DMS53 (cell line): ENCODE measurements at regions not wholly inside any gene's neighbourhood (a gene's known extent, or its start where the extent isn't known, plus 50 kb on each side); places are given as distances from the start of the nearest gene placed in this dataset.

ENCODE experiments used
- DNase-seq: peaks from one replicate; lab custom pipeline; 2025; lab: John Stamatoyannopoulos, UW

DNA sequence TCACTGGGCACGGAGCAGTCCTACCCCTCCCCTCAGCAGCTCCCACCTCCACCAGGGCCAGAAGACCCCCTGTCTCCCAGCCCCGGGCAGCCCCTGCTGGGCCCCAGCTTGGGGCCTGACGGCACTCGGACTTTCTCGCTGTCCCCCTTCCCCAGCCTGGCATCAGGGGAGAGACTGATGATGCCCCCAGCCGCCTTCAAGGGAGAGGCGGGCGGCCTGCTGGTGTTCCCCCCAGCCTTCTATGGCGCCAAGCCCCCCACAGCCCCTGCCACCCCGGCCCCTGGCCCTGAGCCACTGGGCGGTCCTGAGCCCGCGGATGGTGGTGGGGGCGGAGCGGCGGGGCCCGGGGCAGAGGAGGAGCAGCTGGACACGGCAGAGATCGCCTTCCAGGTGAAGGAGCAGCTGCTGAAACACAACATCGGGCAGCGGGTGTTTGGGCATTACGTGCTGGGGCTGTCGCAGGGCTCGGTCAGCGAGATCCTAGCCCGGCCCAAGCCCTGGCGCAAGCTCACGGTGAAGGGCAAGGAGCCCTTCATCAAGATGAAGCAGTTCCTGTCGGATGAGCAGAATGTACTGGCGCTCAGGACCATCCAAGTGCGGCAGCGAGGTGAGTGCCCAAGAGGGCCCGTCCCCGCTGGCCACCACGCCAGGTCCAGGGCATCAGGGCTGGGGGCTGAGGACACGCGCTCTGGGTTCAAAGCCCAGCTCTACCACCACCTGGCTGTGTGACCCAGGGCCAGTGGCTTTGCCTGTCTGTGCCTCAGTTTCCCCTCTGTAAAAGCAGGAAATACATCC is 58.6 kb downstream of the PHETA1 start:
- DNase-seq: no peak

DNA sequence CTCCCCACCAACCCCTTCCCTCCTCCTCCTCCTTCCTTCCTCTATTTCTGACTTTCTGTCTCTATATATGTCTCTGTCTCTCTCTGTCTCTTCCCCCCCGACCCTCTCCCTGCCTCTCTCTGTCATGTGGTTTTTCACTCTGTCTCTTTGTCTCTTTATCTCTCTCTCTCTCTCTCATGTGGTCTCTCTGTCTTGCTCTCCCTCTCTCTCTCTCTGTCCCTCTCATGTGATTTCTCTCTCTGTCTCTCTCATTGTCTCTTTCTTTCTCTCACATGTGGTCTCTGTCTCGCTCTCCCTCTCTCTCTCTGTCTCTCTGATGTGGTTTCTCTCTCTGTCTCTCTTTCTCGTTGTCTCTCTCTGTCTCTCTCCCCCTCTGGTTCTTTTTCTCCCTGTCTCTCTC is 59.3 kb downstream of the PHETA1 start:
- DNase-seq: no peak

- no peak for DNase-seq
Measured at GRCh38 chr12:111308473-111308872, 60.4 kb downstream of the PHETA1 start.

GRCh38 chr12:111304642-111305071 is 64.2 kb downstream of the PHETA1 start:
- peak; percentile 62 for DNase-seq

GRCh38 chr12:111303531-111303930 is 65.4 kb downstream of the PHETA1 start:
- DNase-seq: no peak

GRCh38 chr12:111298582-111299436 is 70.1 kb downstream of the PHETA1 start:
- DNase-seq: peak; percentile 60

DNA sequence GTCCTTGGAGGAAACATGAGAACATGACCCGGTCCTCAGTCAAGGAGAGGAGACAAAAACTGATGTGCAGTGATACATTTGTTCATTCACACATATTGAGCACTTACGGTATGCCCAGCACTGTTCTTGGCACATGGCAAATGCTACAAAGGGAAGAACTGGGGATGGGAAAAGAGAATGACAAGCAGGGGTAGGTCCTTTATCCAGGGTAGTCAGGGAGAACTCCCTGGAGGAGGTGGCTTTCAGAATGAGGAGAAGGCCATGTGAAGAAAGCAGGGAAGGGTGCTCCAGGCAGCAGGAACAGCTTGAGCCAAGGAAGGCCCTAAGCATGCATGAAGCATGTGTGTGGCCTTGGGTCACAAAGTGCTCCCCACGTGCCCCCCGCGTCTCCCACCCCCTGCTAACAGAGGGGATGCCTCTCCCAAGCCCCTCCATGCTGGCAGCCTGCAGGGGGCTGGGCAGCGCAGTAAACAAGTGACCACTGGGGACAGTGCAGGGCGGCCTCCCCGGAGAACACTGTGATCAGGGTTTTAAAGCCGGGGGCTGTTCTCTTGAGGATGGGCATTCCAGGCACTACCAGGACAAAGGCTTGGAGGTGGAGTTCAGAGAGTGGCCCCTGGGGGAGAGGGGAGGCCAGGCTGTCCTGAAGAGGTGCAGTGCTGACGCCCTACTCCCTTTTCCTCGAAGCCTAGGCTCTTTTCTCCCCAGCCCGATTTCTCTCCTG is 71.0 kb downstream of the PHETA1 start:
- DNase-seq: no peak

- no peak for DNase-seq
Measured at GRCh38 chr12:111296906-111297463, 71.9 kb downstream of the PHETA1 start.

- no peak for DNase-seq
Measured at GRCh38 chr12:111295176-111295575, 73.7 kb downstream of the PHETA1 start.

DNA sequence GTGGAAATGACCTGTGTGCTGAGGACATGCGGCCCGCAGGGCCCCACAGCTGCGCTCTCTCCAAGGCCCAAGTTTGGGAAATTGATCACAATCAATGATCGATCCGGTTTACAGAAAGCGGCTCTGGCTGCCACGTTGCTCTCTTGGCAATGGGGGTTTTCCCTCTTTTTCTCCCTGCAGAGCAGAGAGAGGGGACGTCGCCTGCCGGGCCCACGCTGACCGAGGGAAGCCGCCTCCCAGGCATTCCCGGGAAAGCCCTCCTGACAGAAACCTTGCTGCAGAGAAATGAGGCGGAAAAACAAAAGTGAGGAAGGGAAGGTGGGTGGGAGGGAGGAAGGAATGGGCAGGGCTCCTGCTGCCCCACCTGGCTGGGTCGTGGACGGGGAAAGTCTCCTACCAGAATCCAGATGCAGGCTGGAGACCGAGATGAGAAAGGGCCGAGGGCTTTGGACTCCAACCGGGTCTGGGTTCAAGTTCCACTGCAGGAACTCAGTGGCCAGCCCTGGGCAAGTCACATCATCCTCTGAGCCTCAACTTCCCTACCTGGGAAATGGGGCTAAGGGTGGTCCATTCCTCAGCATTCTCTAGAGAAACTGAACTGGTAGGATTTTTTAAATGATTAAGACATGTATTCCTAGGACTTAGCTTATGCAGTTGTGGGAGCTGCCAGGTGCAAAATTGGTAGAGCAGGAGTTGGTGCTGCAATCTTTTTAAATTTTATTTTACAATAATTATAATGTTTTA is 75.5 kb downstream of the PHETA1 start:
- DNase-seq: no peak

GRCh38 chr12:111291357-111291756 is 77.5 kb downstream of the PHETA1 start:
- no peak for DNase-seq

DNA sequence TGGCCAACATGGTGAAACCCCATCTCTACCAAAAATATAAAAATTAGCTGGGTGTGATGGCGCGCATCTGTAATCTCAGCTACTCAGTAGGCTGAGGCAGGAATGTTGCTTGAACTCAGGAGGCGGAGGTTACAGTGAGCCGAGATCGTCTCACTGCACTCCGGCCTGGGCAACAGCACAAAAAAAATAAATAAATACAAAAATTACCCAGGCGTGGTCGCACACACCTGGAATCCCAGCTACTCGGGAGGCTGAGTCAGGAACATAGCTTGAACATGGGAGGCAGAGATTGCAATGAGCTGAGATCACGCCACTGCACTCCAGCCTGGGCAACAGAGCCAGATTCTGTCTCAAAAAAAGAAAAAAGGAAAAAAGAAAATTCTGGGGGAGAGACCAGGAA is 80.1 kb downstream of the PHETA1 start:
- DNase-seq: no peak

GRCh38 chr12:111287125-111287900 is 81.6 kb downstream of the PHETA1 start:
- DNase-seq: no peak

- DNase-seq: no peak
Measured at GRCh38 chr12:111285200-111285599, 83.7 kb downstream of the PHETA1 start.

- DNase-seq: no peak
Measured at GRCh38 chr12:111284709-111285108, 84.2 kb downstream of the PHETA1 start.

DNA sequence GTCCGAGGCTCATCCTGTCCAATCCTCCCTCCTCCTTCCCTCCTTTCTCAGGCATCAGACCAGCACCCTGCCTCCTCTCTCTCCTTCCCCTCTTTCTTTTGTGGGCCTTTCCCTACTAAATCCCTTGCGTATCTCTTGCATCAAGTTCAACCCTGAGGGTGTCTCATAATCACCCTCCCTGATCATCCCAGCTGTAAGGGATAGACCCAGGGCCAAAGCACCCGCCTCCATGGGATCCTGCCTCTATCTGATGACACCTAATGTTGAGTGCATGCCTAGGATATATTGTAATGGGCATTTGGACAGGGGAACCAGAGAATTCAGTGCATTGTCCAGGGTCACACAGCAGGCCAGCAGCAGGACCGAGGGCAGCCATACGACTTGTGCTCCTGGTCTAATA is 84.9 kb downstream of the PHETA1 start:
- no peak for DNase-seq

- no peak for DNase-seq
Measured at GRCh38 chr12:111283521-111283920, 85.4 kb downstream of the PHETA1 start.

DNA sequence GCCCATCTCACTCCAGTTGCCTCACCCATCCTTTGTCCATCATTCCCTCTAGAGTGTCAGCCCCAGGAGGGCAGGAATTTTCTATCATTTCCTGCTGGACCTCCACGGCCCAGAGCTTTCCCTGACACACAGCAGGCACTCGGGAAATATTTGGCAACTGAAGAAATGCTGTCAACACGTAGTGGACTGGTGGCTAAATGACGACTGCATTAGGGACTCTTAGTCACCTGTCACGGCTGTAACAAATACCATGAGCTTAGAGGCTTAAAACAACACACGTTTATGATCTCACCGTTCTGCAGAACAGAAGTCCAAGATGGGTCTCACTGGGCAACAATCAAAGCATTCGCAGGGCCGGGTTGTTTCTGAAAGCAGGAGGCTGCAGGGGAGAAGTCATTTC is 91.3 kb downstream of the PHETA1 start:
- no peak for DNase-seq

GRCh38 chr12:111276146-111276545 is 92.7 kb downstream of the PHETA1 start:
- DNase-seq: no peak

DNA sequence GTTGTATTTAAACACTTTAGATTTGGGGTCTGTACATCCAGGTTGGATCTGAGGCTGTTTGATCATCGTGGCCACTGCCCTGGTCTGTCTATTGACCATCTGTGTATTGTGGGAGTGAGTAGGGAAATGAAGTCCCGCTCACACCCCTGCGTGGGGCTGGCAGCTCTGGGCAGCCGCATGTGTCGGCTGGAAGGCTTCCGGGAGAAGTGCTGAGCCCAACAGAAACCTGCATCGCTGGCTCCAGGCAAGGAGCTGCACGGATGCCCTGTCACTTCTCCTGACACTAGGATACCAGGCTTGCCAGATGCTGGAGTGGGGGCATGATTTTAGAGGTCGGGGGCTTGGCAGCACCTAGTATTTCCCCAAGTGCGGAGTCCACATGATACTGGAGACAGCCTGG is 93.6 kb downstream of the PHETA1 start:
- no peak for DNase-seq

DNA sequence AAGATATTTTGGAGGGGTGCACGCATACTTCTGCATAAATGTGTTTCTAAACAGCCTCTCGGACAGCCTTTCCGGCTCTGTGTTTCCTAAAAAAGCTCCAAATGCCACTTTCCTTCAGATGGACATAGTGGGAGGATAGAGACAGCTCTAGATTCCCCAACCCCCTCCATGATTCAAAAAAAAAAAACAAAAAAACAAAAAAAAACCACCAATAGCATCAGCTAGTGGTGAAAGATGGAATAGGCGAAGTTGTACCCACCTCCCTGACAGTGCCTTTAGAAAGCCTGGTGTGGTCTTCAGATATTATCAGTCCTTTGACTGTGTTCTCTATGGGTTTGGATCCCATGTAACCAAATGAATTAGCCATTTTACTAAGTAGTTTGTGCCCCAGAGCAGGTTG is 94.1 kb downstream of the PHETA1 start:
- no peak for DNase-seq
